Breast epithelium (tissue), 4 donors: ENCODE measurements at regions not wholly inside any gene's neighbourhood (a gene's known extent, or its start where the extent isn't known, plus 50 kb on each side); places are given as distances from the start of the nearest gene placed in this dataset.

Experiments
- DNase-seq, 2 donors: peaks; one replicate each; pipeline ENCODE4 v3.0.0-alpha.2; 2019; ENCODE audit warnings: low spot score in 2 of 2
- H3K27ac ChIP-seq, 2 donors: fragments of 200-600 bp; sonication (generic) in 1 of 2; one replicate each; pipeline ENCODE4 v1.5.1; 2016 to 2019; ENCODE audit warnings: mild to moderate bottlenecking in 1 of 2
- H3K27me3 ChIP-seq, 2 donors: fragments of 200-600 bp; sonication (generic) in 1 of 2; one replicate each; pipeline versions ENCODE4 v1.5.1 to v1.6.0; 2017 to 2019; ENCODE audit warnings: control low read depth in 1 of 2, mild to moderate bottlenecking in 1 of 2
- H3K36me3 ChIP-seq: fragments of 200-600 bp; one replicate; pipeline ENCODE4 v1.5.1; 2019
- H3K4me1 ChIP-seq, 2 donors: fragments of 200-600 bp; sonication (generic); one replicate each; pipeline ENCODE4 v1.5.1; 2016 to 2019; ENCODE audit warnings: control low read depth in 1 of 2
- H3K4me3 ChIP-seq, 3 donors: fragments of 200-600 bp; sonication (generic); 1 replicate in 2 of 3; 2 replicates in 1 of 3; pipeline ENCODE4 v1.5.1; 2016 to 2019; ENCODE audit warnings: mild to moderate bottlenecking in 3 of 3, moderate library complexity in 2 of 3
- H3K9me3 ChIP-seq, 2 donors: fragments of 200-600 bp; sonication (generic) in 1 of 2; one replicate each; pipeline ENCODE4 v1.5.1; 2016 to 2019; ENCODE audit warnings: control low read depth in 1 of 2
- POLR2A ChIP-seq: fragments of 450-650 bp; IDR thresholded peaks from one replicate; pipeline ENCODE4 v1.6.1; 2016; ENCODE audit warnings: antibody characterized with exemption, mild to moderate bottlenecking, moderate library complexity
- POLR2AphosphoS5 ChIP-seq, 3 donors: sonication (generic); formaldehyde crosslinking; IDR thresholded peaks; one replicate each; pipeline ENCODE4 v1.6.1; 2017; ENCODE audit warnings: antibody characterized with exemption in 3 of 3
- intact Hi-C: fragments of 100-400 bp; cut with DNase I; formaldehyde crosslinking; loops from one replicate; pipeline ENCODE4 v1.15.1; 2023; ENCODE audit warnings: low total_unique reads
- TF ChIP-seq, protein P1 (sequence below), 3 donors: fragments of 450-650 bp; IDR thresholded peaks; one replicate each; pipeline ENCODE4 v1.5.1; 2016 to 2017; ENCODE audit warnings: antibody characterized with exemption in 3 of 3, mild to moderate bottlenecking in 3 of 3, moderate library complexity in 3 of 3

DNA sequence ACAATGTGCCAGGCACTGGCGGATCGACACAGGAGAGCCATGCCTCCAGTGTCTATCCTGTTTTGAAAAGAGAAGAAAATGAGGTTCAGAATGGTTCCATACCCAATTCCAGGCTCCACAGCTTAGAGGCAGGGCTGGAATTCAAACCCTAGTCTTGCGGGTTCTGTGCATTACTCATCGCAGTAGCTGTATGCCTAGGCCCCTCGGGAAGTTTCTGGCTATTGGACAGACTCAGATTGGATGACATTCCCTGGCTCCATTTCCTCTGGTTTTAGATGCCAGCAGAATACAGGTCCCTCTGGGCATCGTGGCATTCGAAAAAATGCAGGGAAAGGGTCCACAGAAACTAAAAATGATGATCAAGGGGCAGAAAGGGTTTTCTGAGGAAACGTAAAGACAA is 184.7 kb downstream of the COPRS start:
- intact Hi-C loops = no loop called here
- H3K36me3 ChIP-seq = no peaks in the 10 kb centered on the region
- H3K27ac ChIP-seq = no peak overlapping the region
- no peak overlapping the region for H3K4me3 ChIP-seq
- H3K27me3 ChIP-seq = no peaks in the 10 kb centered on the region
- H3K4me1 ChIP-seq = no peaks in the 10 kb centered on the region
- DNase-seq = no peak
- TF ChIP-seq POLR2AphosphoS5 (IDR thresholded peaks at IDR 0.05) (no peak), POLR2A (no peak)
- TF ChIP-seq, protein P1, sequence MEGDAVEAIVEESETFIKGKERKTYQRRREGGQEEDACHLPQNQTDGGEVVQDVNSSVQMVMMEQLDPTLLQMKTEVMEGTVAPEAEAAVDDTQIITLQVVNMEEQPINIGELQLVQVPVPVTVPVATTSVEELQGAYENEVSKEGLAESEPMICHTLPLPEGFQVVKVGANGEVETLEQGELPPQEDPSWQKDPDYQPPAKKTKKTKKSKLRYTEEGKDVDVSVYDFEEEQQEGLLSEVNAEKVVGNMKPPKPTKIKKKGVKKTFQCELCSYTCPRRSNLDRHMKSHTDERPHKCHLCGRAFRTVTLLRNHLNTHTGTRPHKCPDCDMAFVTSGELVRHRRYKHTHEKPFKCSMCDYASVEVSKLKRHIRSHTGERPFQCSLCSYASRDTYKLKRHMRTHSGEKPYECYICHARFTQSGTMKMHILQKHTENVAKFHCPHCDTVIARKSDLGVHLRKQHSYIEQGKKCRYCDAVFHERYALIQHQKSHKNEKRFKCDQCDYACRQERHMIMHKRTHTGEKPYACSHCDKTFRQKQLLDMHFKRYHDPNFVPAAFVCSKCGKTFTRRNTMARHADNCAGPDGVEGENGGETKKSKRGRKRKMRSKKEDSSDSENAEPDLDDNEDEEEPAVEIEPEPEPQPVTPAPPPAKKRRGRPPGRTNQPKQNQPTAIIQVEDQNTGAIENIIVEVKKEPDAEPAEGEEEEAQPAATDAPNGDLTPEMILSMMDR (IDR thresholded peaks at IDR 0.05) = no peak
- no peaks in the 10 kb centered on the region for H3K9me3 ChIP-seq

DNA sequence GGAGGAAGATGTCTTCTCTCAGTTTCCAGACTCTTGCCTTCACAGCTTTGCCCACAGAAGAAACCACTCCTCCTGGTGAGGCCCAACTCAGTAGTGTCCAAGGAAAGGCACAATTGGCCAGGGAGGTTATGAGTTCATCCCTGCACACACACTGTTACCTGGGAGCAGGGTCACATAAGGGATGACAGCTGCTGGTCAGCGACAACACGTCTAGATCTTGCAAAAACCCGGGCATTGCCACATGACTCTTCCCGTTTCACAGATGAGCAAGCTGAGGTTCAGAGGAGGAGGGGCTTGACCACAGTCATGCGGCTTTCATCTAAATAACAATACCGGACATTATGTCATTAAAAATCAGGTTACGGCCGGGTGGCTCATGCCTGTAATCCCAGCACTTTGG is 186.0 kb downstream of the COPRS start:
- no peak overlapping the region for H3K4me3 ChIP-seq
- H3K9me3 ChIP-seq = no peaks in the 10 kb centered on the region
- H3K27ac ChIP-seq = no peak overlapping the region
- no peaks in the 10 kb centered on the region for H3K27me3 ChIP-seq
- H3K4me1 ChIP-seq = no peaks in the 10 kb centered on the region
- TF ChIP-seq POLR2AphosphoS5 (IDR thresholded peaks at IDR 0.05) = no peak
- TF ChIP-seq POLR2A = no peak
- TF ChIP-seq, protein P1 (IDR thresholded peaks at IDR 0.05) = no peak
- no peak for DNase-seq
- intact Hi-C loops = no loop called here
- H3K36me3 ChIP-seq = no peaks in the 10 kb centered on the region

DNA sequence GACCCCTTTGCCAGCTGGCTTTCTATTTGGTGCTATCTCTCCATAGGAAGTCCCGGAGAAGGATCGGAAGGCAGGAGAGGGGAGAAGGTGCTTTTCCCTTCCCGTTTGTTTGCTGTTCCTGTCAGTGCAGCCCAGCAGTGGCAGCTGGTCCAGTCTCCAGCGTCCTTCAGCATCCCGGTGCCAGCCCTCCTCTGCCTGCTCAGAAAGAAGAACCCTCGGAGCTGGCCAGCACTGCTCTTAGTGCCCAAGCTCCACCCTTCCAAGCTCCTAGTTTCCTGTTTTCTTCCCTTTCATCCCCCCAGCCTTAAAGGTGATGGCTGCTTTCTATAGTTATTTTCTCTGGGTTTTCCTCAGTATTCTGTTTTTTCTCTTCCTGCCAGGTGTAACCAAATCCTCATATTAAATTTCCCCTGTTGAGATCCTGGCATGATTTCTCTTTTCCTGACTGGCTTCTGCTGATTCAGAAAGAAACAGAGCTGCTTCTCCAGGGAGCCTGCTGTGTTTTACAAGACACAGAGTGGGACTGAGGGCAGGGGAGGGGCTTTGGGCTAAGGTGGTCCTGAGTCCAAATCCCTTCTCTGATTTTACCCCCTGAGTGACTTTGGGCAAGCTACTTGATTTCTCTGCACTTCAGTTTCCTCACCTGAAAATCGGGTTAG is 186.8 kb downstream of the COPRS start:
- TF ChIP-seq, protein P1 (IDR thresholded peaks at IDR 0.05) = no peak
- TF ChIP-seq POLR2AphosphoS5 (IDR thresholded peaks at IDR 0.05) = no peak
- TF ChIP-seq POLR2A = no peak
- Histone ChIP-seq H3K27ac (no peak overlapping the region), H3K36me3 (no peaks in the 10 kb centered on the region), H3K27me3 (no peaks in the 10 kb centered on the region), H3K9me3 (no peaks in the 10 kb centered on the region), H3K4me3 (no peak overlapping the region), H3K4me1 (no peaks in the 10 kb centered on the region)
- intact Hi-C loops = no loop called here
- DNase-seq = no peak

DNA sequence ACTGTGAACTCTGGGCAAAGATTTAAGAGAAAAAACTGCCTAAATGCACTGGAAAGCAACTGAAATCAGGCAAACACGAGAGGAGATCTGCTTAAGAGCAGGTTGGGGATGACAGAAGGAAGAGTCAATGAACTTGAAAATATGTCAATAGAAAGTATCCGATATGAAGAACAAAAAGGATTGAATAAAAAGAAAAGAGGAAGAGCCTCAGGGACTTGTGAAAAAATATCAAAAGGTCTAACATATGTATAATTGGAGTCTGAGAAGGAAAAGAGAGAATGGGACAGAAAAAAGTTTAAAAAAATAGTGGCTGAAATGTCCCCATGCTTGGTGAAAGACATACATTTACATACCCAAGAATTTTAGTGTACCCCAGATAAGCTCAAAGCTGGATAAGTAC is 195.5 kb downstream of the COPRS start:
- Histone ChIP-seq H3K4me3 (no peak overlapping the region), H3K9me3 (peaks cover 22 to 23% of the 10 kb centered on the region in 2 donors), H3K27me3 (no peaks in the 10 kb centered on the region), H3K27ac (no peak overlapping the region), H3K36me3 (no peaks in the 10 kb centered on the region), H3K4me1 (no peaks in the 10 kb centered on the region)
- TF ChIP-seq, protein P1 (IDR thresholded peaks at IDR 0.05) = no peak
- TF ChIP-seq POLR2A (no peak), POLR2AphosphoS5 (IDR thresholded peaks at IDR 0.05) (no peak)
- no peak for DNase-seq
- intact Hi-C loops = no loop called here

DNA sequence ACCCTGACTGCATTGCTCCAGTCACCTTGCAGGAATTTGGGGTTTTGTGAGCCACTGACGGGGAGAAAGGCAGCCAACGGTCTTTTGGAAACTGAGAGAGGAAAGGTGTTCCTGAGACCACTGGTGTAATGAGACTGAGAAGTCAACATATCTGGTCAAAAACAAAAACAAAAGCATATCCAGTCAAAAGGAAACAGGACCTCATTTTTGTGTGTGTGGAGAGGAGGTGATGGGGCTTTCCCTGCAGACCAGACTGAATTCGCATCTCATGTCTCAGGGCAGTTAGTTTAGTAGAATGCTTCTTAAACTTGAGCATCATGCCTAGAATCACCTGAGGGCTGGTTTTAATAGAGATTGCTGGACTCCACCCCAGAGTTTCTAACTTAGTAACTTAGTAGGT is 198.4 kb downstream of the COPRS start:
- TF ChIP-seq POLR2A = no peak
- no peak for TF ChIP-seq POLR2AphosphoS5 (IDR thresholded peaks at IDR 0.05)
- TF ChIP-seq, protein P1 (IDR thresholded peaks at IDR 0.05) = no peak
- peaks cover 22 to 23% of the 10 kb centered on the region in 2 donors for H3K9me3 ChIP-seq
- DNase-seq = no peak
- H3K27me3 ChIP-seq = no peaks in the 10 kb centered on the region
- intact Hi-C loops = no loop called here
- no peak overlapping the region for H3K27ac ChIP-seq
- H3K4me1 ChIP-seq = no peaks in the 10 kb centered on the region
- no peaks in the 10 kb centered on the region for H3K36me3 ChIP-seq
- H3K4me3 ChIP-seq = no peak overlapping the region
